ENCODE measurements at regions not wholly inside any gene's neighbourhood (a gene's known extent, or its start where the extent isn't known, plus 50 kb on each side); places are given as distances from the start of the nearest gene placed in this dataset.

DNA sequence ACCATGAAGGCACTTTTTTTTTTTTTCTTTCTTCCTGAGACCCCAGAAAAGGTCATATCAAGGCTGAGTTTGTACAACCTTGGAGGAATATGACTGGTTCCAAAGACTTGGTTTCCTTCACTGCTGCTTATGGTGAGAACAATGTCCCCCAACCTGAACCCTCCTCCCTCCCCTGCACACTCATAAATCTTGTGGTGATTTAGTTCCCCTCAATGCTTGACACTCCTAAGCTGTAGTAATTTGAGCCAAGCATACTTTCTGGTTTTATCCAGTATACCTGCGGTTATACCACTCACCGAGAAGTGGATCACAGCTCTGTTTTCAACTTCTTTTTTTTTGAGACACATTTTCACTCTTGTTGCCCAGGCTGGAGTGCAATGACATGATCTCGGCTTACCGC lies 149.9 kb upstream of the KLF4 start:
- no peak overlapping the region for H3K4me3 ChIP-seq (replicated peaks in 1 of 2; ENCODE audit: low read depth in 1 of 2, low read length in 2 of 2)
- no peaks in the 10 kb centered on the region for H3K79me2 ChIP-seq (ENCODE audit: insufficient read depth, low read length)
- no peaks in the 10 kb centered on the region for H3K27me3 ChIP-seq (ENCODE audit: insufficient read depth, low read length)
- RAD21 ChIA-PET (ENCODE audit: low non-redundant PET in 1 of 2, low total read pairs in 2 of 2, uncharacterized antibody in 2 of 2, unreplicated experiment in 2 of 2), result no interaction called here
- H3K36me3 ChIP-seq (ENCODE audit: control insufficient read depth in 1 of 2, insufficient read depth in 2 of 2, low read length in 2 of 2), result no peaks in the 10 kb centered on the region
- CTCF ChIA-PET, result no interaction called here
- intact Hi-C loops (cut with micrococcal nuclease), result no loop called here
- TF ChIP-seq RAD21 (IDR thresholded peaks at IDR 0.05; ENCODE audit: low read depth) (no peak), POLR2A (IDR thresholded peaks at IDR 0.05; ENCODE audit: borderline replicate concordance, extremely low read depth, insufficient read depth, insufficient read length) (no peak), FOSL1 (IDR thresholded peaks at IDR 0.05; ENCODE audit: low read depth) (no peak), TCF7L2 (IDR thresholded peaks at IDR 0.05; ENCODE audit: borderline replicate concordance, extremely low read depth, insufficient read depth, insufficient read length) (no peak), EGR1 (IDR thresholded peaks at IDR 0.05; ENCODE audit: low read depth) (no peak), SP1 (IDR thresholded peaks at IDR 0.05; ENCODE audit: low read depth) (no peak), ELF1 (IDR thresholded peaks at IDR 0.05; ENCODE audit: borderline replicate concordance, low read depth) (no peak), JUND (IDR thresholded peaks at IDR 0.05) (no peak), ZFX (IDR thresholded peaks at IDR 0.05) (no peak), CBX3 (IDR thresholded peaks at IDR 0.05; ENCODE audit: low read depth) (no peak), CEBPB (IDR thresholded peaks at IDR 0.05; ENCODE audit: low read depth) (no peak), EZH2phosphoT487 (IDR thresholded peaks at IDR 0.05; ENCODE audit: borderline replicate concordance) (no peak), POLR2AphosphoS5 (IDR thresholded peaks at IDR 0.05; ENCODE audit: low read depth, low read length) (no peak), EZH2 (IDR thresholded peaks at IDR 0.05) (no peak)
- TF ChIP-seq, protein P1, sequence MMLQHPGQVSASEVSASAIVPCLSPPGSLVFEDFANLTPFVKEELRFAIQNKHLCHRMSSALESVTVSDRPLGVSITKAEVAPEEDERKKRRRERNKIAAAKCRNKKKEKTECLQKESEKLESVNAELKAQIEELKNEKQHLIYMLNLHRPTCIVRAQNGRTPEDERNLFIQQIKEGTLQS (IDR thresholded peaks at IDR 0.05), result no peak
- TF ChIP-seq, protein P2, sequence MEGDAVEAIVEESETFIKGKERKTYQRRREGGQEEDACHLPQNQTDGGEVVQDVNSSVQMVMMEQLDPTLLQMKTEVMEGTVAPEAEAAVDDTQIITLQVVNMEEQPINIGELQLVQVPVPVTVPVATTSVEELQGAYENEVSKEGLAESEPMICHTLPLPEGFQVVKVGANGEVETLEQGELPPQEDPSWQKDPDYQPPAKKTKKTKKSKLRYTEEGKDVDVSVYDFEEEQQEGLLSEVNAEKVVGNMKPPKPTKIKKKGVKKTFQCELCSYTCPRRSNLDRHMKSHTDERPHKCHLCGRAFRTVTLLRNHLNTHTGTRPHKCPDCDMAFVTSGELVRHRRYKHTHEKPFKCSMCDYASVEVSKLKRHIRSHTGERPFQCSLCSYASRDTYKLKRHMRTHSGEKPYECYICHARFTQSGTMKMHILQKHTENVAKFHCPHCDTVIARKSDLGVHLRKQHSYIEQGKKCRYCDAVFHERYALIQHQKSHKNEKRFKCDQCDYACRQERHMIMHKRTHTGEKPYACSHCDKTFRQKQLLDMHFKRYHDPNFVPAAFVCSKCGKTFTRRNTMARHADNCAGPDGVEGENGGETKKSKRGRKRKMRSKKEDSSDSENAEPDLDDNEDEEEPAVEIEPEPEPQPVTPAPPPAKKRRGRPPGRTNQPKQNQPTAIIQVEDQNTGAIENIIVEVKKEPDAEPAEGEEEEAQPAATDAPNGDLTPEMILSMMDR (IDR thresholded peaks at IDR 0.05 in 2 of 3, conservative IDR thresholded peaks at IDR 0.05 in 1 of 3; ENCODE audit: borderline replicate concordance in 1 of 3, insufficient read depth in 1 of 3, low read depth in 2 of 3, low read length in 2 of 3), result no peak
- TF ChIP-seq, protein P3, sequence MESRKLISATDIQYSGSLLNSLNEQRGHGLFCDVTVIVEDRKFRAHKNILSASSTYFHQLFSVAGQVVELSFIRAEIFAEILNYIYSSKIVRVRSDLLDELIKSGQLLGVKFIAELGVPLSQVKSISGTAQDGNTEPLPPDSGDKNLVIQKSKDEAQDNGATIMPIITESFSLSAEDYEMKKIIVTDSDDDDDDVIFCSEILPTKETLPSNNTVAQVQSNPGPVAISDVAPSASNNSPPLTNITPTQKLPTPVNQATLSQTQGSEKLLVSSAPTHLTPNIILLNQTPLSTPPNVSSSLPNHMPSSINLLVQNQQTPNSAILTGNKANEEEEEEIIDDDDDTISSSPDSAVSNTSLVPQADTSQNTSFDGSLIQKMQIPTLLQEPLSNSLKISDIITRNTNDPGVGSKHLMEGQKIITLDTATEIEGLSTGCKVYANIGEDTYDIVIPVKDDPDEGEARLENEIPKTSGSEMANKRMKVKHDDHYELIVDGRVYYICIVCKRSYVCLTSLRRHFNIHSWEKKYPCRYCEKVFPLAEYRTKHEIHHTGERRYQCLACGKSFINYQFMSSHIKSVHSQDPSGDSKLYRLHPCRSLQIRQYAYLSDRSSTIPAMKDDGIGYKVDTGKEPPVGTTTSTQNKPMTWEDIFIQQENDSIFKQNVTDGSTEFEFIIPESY (IDR thresholded peaks at IDR 0.05; ENCODE audit: extremely low read depth, insufficient replicate concordance, low read length), result no peak
- TF ChIP-seq, protein P4, sequence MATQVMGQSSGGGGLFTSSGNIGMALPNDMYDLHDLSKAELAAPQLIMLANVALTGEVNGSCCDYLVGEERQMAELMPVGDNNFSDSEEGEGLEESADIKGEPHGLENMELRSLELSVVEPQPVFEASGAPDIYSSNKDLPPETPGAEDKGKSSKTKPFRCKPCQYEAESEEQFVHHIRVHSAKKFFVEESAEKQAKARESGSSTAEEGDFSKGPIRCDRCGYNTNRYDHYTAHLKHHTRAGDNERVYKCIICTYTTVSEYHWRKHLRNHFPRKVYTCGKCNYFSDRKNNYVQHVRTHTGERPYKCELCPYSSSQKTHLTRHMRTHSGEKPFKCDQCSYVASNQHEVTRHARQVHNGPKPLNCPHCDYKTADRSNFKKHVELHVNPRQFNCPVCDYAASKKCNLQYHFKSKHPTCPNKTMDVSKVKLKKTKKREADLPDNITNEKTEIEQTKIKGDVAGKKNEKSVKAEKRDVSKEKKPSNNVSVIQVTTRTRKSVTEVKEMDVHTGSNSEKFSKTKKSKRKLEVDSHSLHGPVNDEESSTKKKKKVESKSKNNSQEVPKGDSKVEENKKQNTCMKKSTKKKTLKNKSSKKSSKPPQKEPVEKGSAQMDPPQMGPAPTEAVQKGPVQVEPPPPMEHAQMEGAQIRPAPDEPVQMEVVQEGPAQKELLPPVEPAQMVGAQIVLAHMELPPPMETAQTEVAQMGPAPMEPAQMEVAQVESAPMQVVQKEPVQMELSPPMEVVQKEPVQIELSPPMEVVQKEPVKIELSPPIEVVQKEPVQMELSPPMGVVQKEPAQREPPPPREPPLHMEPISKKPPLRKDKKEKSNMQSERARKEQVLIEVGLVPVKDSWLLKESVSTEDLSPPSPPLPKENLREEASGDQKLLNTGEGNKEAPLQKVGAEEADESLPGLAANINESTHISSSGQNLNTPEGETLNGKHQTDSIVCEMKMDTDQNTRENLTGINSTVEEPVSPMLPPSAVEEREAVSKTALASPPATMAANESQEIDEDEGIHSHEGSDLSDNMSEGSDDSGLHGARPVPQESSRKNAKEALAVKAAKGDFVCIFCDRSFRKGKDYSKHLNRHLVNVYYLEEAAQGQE (IDR thresholded peaks at IDR 0.05; ENCODE audit: low read depth), result no peak
- H2AFZ ChIP-seq (ENCODE audit: low read depth, low read length, poor library complexity, severe bottlenecking), result no peak overlapping the region
- no peaks in the 10 kb centered on the region for H3K9me2 ChIP-seq (ENCODE audit: insufficient read depth)
- H3K9me3 ChIP-seq (ENCODE audit: control insufficient read depth in 1 of 2, insufficient read depth in 1 of 2, low read depth in 1 of 2, low read length in 2 of 2), result no peaks in the 10 kb centered on the region
- no peaks in the 10 kb centered on the region; a peak in 2 of 4 replicates for H3K4me1 ChIP-seq (ENCODE audit: control insufficient read depth in 1 of 2, insufficient read depth in 2 of 2, low read length in 2 of 2)
- H3K9ac ChIP-seq (ENCODE audit: low read length), result no peak overlapping the region
- no peak overlapping the region for H3K4me2 ChIP-seq (ENCODE audit: low read length)
- POLR2A ChIA-PET, result interaction anchor here (0.6 kb wide), 2 partner anchors 159 to 1861 kb away, joined by 3 read pairs; no protein-coding TSS in a partner anchor
- DNase-seq (ENCODE audit: low read depth, low spot score) (no peak), ATAC-seq (no peak)
- BruUV-seq (replicated peaks), result no TSS peak
- no peaks in the 10 kb centered on the region for H4K20me1 ChIP-seq (ENCODE audit: insufficient read depth)
- H3K27ac ChIP-seq (ENCODE audit: low read depth, low read length), result no peak overlapping the region

Data from HCT116 (cell line).